ENCODE measurements at regions not wholly inside any gene's neighbourhood (a gene's known extent, or its start where the extent isn't known, plus 50 kb on each side); places are given as distances from the start of the nearest gene placed in this dataset.
A peak's percentile ranks its signal among the peaks of the same experiment; 100 is the strongest.

DNA sequence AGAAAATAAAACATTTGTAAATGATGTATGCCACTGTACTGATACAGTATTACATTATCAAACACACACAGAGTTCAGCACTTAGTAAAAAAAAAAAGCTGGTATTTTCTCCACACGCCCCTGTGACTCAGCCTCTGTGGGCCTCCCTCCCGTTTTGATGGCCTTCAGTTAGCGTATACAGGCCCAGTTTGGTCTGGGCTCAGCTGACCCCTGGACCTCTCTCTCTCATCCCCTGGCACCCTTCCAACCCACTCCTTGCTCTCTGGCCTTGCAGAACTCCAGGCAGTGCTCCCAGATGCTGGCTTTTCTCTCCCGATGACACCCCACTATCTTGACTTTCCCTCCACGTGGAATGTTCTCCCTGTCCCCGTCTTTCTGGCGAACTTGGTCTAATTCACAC lies 89.0 kb upstream of the LIMCH1 start:
- H3K9me3 ChIP-seq (ENCODE audit: low read depth): no peaks in the 10 kb centered on the region
- 25 to 33% methylated on average over 7 of the region's 7 CpGs for WGBS, 2 experiments (ENCODE audit: low coverage in 1 of 2, low lambda C conversion rate in 2 of 2, missing lambda C conversion rate in 2 of 2)
- no peaks in the 10 kb centered on the region for H3K36me3 ChIP-seq (ENCODE audit: low read depth)
- H3K27me3 ChIP-seq (replicated peaks; ENCODE audit: insufficient read depth): no peaks in the 10 kb centered on the region
- H3K79me2 ChIP-seq (ENCODE audit: insufficient read depth): no peaks in the 10 kb centered on the region
- H4K20me1 ChIP-seq (ENCODE audit: insufficient read depth): no peaks in the 10 kb centered on the region
- no peaks in the 10 kb centered on the region for H3F3A ChIP-seq (ENCODE audit: insufficient read depth)
- no peak overlapping the region for H2AFZ ChIP-seq
- in situ Hi-C loops (cut with MboI): no loop called here
- H3K4me3 ChIP-seq: no peak overlapping the region
- H3K4me2 ChIP-seq (ENCODE audit: unreplicated experiment): no peak overlapping the region
- H3K9me2 ChIP-seq (ENCODE audit: insufficient read depth): no peaks in the 10 kb centered on the region
- TF ChIP-seq EZH2phosphoT487 (IDR thresholded peaks at IDR 0.05; ENCODE audit: insufficient read depth, low read depth) (no peak), EZH2 (IDR thresholded peaks at IDR 0.05; ENCODE audit: insufficient read depth, poor library complexity, severe bottlenecking) (no peak)
- peak; percentile 55 for DNase-seq
- H3K9ac ChIP-seq: no peak overlapping the region
- no peak overlapping the region for H3K27ac ChIP-seq
- no peaks in the 10 kb centered on the region for H3K4me1 ChIP-seq (ENCODE audit: insufficient read depth)

DNA sequence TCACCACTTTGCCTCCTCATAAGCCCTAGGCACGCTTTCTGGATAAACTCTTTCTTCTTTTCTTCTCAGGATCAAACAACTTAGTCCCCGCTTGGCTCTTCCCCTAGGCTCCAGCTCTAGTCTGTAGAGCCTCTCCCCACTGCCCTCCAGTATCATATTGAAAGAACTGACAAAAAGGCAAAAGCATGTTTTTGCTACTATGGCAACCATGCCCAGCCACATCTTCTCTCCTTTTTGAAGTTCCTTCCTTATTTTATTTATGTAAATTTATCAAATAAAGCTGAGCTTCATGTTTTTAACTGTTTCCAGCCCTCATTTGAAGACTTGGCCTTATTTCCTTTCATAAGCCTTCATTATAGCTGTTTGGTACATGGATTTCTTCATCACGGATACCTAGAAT lies 86.0 kb upstream of the LIMCH1 start:
- Histone ChIP-seq H3K27me3 (replicated peaks; ENCODE audit: insufficient read depth) (no peaks in the 10 kb centered on the region), H3K9ac (no peak overlapping the region), H3F3A (ENCODE audit: insufficient read depth) (no peaks in the 10 kb centered on the region), H3K27ac (no peak overlapping the region), H3K4me2 (ENCODE audit: unreplicated experiment) (no peak overlapping the region), H3K79me2 (ENCODE audit: insufficient read depth) (no peaks in the 10 kb centered on the region), H3K4me1 (ENCODE audit: insufficient read depth) (peaks cover 9% of the 10 kb centered on the region), H3K9me3 (ENCODE audit: low read depth) (no peaks in the 10 kb centered on the region), H2AFZ (no peak overlapping the region), H3K9me2 (ENCODE audit: insufficient read depth) (no peaks in the 10 kb centered on the region), H3K4me3 (no peak overlapping the region), H4K20me1 (ENCODE audit: insufficient read depth) (no peaks in the 10 kb centered on the region), H3K36me3 (ENCODE audit: low read depth) (no peaks in the 10 kb centered on the region)
- WGBS, 2 experiments (ENCODE audit: low coverage in 1 of 2, low lambda C conversion rate in 2 of 2, missing lambda C conversion rate in 2 of 2): 76% methylated on average over 3 of the region's 3 CpGs
- no peak for DNase-seq
- in situ Hi-C loops (cut with MboI): no loop called here
- TF ChIP-seq EZH2 (IDR thresholded peaks at IDR 0.05; ENCODE audit: insufficient read depth, poor library complexity, severe bottlenecking) (no peak), EZH2phosphoT487 (IDR thresholded peaks at IDR 0.05; ENCODE audit: insufficient read depth, low read depth) (no peak)

GRCh38 chr4:41452484-41453225 lies 85.3 kb upstream of the LIMCH1 start:
- Histone ChIP-seq H3K27me3 (replicated peaks; ENCODE audit: insufficient read depth) (no peaks in the 10 kb centered on the region), H3K4me2 (ENCODE audit: unreplicated experiment) (no peak overlapping the region), H4K20me1 (ENCODE audit: insufficient read depth) (no peaks in the 10 kb centered on the region), H3K9me3 (ENCODE audit: low read depth) (no peaks in the 10 kb centered on the region), H3K79me2 (ENCODE audit: insufficient read depth) (no peaks in the 10 kb centered on the region), H3F3A (ENCODE audit: insufficient read depth) (no peaks in the 10 kb centered on the region), H3K36me3 (ENCODE audit: low read depth) (no peaks in the 10 kb centered on the region), H2AFZ (no peak overlapping the region), H3K4me3 (no peak overlapping the region), H3K27ac (no peak overlapping the region), H3K9me2 (ENCODE audit: insufficient read depth) (no peaks in the 10 kb centered on the region), H3K9ac (no peak overlapping the region), H3K4me1 (ENCODE audit: insufficient read depth) (peaks cover 9% of the 10 kb centered on the region)
- TF ChIP-seq EZH2 (IDR thresholded peaks at IDR 0.05; ENCODE audit: insufficient read depth, poor library complexity, severe bottlenecking): no peak
- TF ChIP-seq EZH2phosphoT487 (IDR thresholded peaks at IDR 0.05; ENCODE audit: insufficient read depth, low read depth): no peak
- 83 to 86% methylated on average over 6 of the region's 6 CpGs for WGBS, 2 experiments (ENCODE audit: low coverage in 1 of 2, low lambda C conversion rate in 2 of 2, missing lambda C conversion rate in 2 of 2)
- no peak for DNase-seq
- in situ Hi-C loops (cut with MboI): no loop called here

- Histone ChIP-seq H3K4me2 (ENCODE audit: unreplicated experiment) (no peak overlapping the region), H3K36me3 (ENCODE audit: low read depth) (no peaks in the 10 kb centered on the region)
- 12 to 25% methylated on average over 4 of the region's 4 CpGs for WGBS, 2 experiments (ENCODE audit: low coverage in 1 of 2, low lambda C conversion rate in 2 of 2, missing lambda C conversion rate in 2 of 2)
Observed at GRCh38 chr4:41454423-41454822, 83.5 kb upstream of the LIMCH1 start.

More at GRCh38 chr4:41454423-41454822, 83.5 kb upstream of the LIMCH1 start:
- TF ChIP-seq EZH2 (IDR thresholded peaks at IDR 0.05; ENCODE audit: insufficient read depth, poor library complexity, severe bottlenecking) (no peak), EZH2phosphoT487 (IDR thresholded peaks at IDR 0.05; ENCODE audit: insufficient read depth, low read depth) (no peak)
- Histone ChIP-seq H3K4me3 (no peak overlapping the region), H3F3A (ENCODE audit: insufficient read depth) (no peaks in the 10 kb centered on the region), H3K9ac (no peak overlapping the region), H3K4me1 (ENCODE audit: insufficient read depth) (peaks cover 9% of the 10 kb centered on the region), H3K27ac (no peak overlapping the region), H3K9me3 (ENCODE audit: low read depth) (no peaks in the 10 kb centered on the region), H3K79me2 (ENCODE audit: insufficient read depth) (no peaks in the 10 kb centered on the region), H2AFZ (no peak overlapping the region), H3K9me2 (ENCODE audit: insufficient read depth) (no peaks in the 10 kb centered on the region), H4K20me1 (ENCODE audit: insufficient read depth) (no peaks in the 10 kb centered on the region), H3K27me3 (replicated peaks; ENCODE audit: insufficient read depth) (no peaks in the 10 kb centered on the region)
- in situ Hi-C loops (cut with MboI): no loop called here
- DNase-seq: no peak
